ENCODE measurements at regions not wholly inside any gene's neighbourhood (a gene's known extent, or its start where the extent isn't known, plus 50 kb on each side); places are given as distances from the start of the nearest gene placed in this dataset.

DNA sequence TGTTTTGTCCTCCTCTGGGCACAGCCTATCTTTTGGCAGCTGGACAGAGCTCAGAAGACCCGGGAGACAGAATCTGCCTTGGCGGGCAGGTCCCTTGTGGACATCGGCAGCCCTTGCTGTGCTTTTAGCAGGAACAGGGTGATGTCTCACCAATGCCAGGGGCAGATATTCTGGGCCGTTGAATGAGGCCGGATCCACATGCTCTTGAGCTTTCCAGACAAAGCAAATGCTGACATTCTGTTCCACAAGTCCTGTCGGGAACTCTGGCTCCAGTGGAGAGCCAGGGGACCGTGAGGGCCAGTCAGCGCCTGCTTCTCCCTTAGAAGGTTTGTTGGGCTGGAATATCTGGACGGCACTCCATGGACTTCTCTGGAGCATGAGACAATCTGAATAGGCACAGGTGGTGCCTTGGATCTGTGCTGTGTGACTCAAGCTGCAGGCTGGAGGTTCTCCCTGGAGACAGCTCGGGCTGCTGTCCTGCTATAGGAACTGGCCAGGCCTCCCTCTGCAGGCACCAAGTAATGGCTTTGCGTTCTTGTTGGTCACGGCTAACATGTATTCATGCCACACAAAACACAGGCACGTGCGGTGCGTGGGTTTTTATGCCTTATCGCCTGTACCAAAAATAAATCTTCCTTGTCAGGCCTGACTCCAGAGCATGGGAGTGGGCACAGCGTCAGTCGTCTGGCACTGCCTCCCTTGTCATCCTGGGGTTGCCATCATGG lies 80.3 kb downstream of the GADD45G start:
- H3K79me1 ChIP-seq (ENCODE audit: low read length), result peaks cover 30% of the 10 kb centered on the region
- no peak overlapping the region for H3K9ac ChIP-seq (ENCODE audit: low read length)
- H3K4me2 ChIP-seq (ENCODE audit: low read length), result no peak overlapping the region
- peak overlapping the region; percentile 25 for H3K4ac ChIP-seq (ENCODE audit: low read depth, low read length)
- peak overlapping the region; percentile 49 for H3K18ac ChIP-seq (ENCODE audit: low read length)
- WGBS (ENCODE audit: extremely low coverage, insufficient coverage, insufficient read length), result no CpG with 5 or more reads among the region's 18 CpGs
- peak overlapping the region; percentile 80 for H2BK120ac ChIP-seq (ENCODE audit: insufficient read depth, low read length, poor library complexity)
- peaks cover 5% of the 10 kb centered on the region for H3K79me2 ChIP-seq (ENCODE audit: control insufficient read depth, insufficient read depth, low read length, poor library complexity)
- H3K27me3 ChIP-seq (ENCODE audit: insufficient read depth, low read length), result no peaks in the 10 kb centered on the region
- peaks cover 10 to 23% of the 10 kb centered on the region in 2 experiments for H3K4me1 ChIP-seq (ENCODE audit: control insufficient read depth in 1 of 2, insufficient read depth in 2 of 2, low read length in 2 of 2)
- H2BK5ac ChIP-seq (ENCODE audit: low read depth, low read length, poor library complexity), result peak overlapping the region; percentile 25
- no peaks in the 10 kb centered on the region for H3K36me3 ChIP-seq (ENCODE audit: control insufficient read depth in 1 of 2, insufficient read depth in 2 of 2, low read length in 2 of 2)
- H2AK5ac ChIP-seq (ENCODE audit: low read length), result peak overlapping the region; percentile 58
- no peak overlapping the region for H3K23ac ChIP-seq (ENCODE audit: low read length)
- no peak overlapping the region for H3K4me3 ChIP-seq (ENCODE audit: low read depth, low read length)
- H3K14ac ChIP-seq (ENCODE audit: low read length), result peak overlapping the region; percentile 54
- DNase-seq, result no peak
- peak overlapping the region; percentile 55 for H4K8ac ChIP-seq (ENCODE audit: low read depth, low read length)
- H3K9me3 ChIP-seq (ENCODE audit: insufficient read depth, low read depth, low read length), result peaks cover 5% of the 10 kb centered on the region
- H2BK12ac ChIP-seq (ENCODE audit: low read length), result peak overlapping the region; percentile 85
- H4K91ac ChIP-seq (ENCODE audit: low read depth, low read length), result peak overlapping the region; percentile 89
- H3K27ac ChIP-seq (ENCODE audit: low read depth, low read length), result no peak overlapping the region
- H4K12ac ChIP-seq (ENCODE audit: low read depth, low read length), result no peak overlapping the region
- peak overlapping the region; percentile 40 for H2AFZ ChIP-seq (ENCODE audit: insufficient read depth, low read length, poor library complexity)

DNA sequence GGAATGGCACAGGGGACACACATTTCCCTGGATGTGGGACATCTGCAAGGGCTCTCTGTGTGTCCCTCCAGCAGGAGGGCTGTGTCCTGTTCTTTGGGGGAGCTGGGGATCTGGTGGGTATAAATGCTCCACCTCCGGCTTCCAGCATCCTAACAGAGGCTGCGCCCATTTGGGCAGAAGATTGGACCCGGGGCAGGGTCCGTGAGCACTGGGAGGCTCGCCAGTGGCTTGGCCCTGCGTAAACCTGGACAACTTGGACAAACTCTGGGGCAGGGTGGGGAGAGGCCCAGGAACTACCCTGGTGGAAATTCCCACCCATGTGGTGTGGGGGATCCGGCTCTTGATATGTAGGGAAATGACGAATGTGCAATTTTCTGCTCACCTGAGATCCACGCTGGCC lies 80.9 kb downstream of the GADD45G start:
- H3K79me1 ChIP-seq (ENCODE audit: low read length), result peaks cover 30% of the 10 kb centered on the region
- peak overlapping the region; percentile 89 for H4K91ac ChIP-seq (ENCODE audit: low read depth, low read length)
- no peak overlapping the region for H3K9ac ChIP-seq (ENCODE audit: low read length)
- H3K4me1 ChIP-seq (ENCODE audit: control insufficient read depth in 1 of 2, insufficient read depth in 2 of 2, low read length in 2 of 2), result peaks cover 10 to 23% of the 10 kb centered on the region in 2 experiments
- no peaks in the 10 kb centered on the region for H3K27me3 ChIP-seq (ENCODE audit: insufficient read depth, low read length)
- H3K4me2 ChIP-seq (ENCODE audit: low read length), result no peak overlapping the region
- H3K18ac ChIP-seq (ENCODE audit: low read length), result peak overlapping the region; percentile 49
- H3K36me3 ChIP-seq (ENCODE audit: control insufficient read depth in 1 of 2, insufficient read depth in 2 of 2, low read length in 2 of 2), result no peaks in the 10 kb centered on the region
- peak overlapping the region; percentile 85 for H2BK12ac ChIP-seq (ENCODE audit: low read length)
- H3K23ac ChIP-seq (ENCODE audit: low read length), result no peak overlapping the region
- no CpG with 5 or more reads among the region's 9 CpGs for WGBS (ENCODE audit: extremely low coverage, insufficient coverage, insufficient read length)
- H3K79me2 ChIP-seq (ENCODE audit: control insufficient read depth, insufficient read depth, low read length, poor library complexity), result peaks cover 5% of the 10 kb centered on the region
- peak overlapping the region; percentile 55 for H4K8ac ChIP-seq (ENCODE audit: low read depth, low read length)
- H2AK5ac ChIP-seq (ENCODE audit: low read length), result peak overlapping the region; percentile 40
- no peak for DNase-seq
- H3K4ac ChIP-seq (ENCODE audit: low read depth, low read length), result peak overlapping the region; percentile 25
- H4K12ac ChIP-seq (ENCODE audit: low read depth, low read length), result no peak overlapping the region
- peak overlapping the region; percentile 80 for H2BK120ac ChIP-seq (ENCODE audit: insufficient read depth, low read length, poor library complexity)
- peak overlapping the region; percentile 54 for H3K14ac ChIP-seq (ENCODE audit: low read length)
- peak overlapping the region; percentile 25 for H2BK5ac ChIP-seq (ENCODE audit: low read depth, low read length, poor library complexity)
- peak overlapping the region; percentile 56 for H3K27ac ChIP-seq (ENCODE audit: low read depth, low read length)
- no peak overlapping the region for H3K4me3 ChIP-seq (ENCODE audit: low read depth, low read length)
- H2AFZ ChIP-seq (ENCODE audit: insufficient read depth, low read length, poor library complexity), result peak overlapping the region; percentile 40
- peaks cover 5% of the 10 kb centered on the region for H3K9me3 ChIP-seq (ENCODE audit: insufficient read depth, low read depth, low read length)

DNA sequence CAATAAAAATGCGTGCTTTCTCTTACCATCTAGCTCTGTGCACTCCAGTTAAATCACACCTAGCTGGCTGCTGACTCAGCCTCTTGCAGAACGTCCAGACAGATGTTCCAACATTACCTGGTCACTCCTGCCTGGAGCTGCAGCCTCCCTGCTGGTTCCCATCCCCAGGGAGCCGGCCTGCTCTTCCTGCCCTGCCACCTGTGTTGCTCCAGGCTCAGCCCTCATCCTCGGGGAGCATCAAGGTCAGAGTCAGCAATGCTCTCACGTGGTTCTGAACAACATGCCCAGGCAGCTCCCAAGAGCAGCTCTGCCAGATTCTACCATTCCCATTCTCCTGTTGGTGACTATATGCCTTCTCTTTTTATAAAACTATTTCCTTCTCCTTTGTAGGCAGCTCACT lies 81.3 kb downstream of the GADD45G start:
- H3K9me3 ChIP-seq (ENCODE audit: insufficient read depth, low read depth, low read length), result peaks cover 5% of the 10 kb centered on the region
- no peak overlapping the region for H3K4me2 ChIP-seq (ENCODE audit: low read length)

DNA sequence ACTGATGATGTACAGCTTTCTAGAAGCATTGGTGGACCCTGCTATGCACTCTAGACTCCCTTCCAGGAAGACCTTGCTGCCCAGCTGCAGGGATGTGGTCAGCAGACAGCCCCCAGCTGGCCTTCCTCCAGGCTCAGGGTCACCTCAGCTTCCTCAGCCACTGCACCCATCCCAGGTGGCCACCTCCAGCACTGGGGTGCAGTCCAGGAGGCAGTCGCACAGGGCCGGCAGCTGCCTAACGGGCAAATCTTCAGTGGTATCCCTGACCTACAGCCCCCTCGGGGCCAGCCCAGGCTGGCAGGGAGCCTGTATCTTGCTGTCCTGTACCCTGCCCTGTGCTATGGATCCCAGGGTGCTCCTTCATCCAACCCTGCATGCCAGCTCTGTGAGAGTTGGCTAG lies 81.8 kb downstream of the GADD45G start:
- DNase-seq, result no peak
- Histone ChIP-seq H3K27me3 (ENCODE audit: insufficient read depth, low read length) (no peaks in the 10 kb centered on the region), H3K4me1 (ENCODE audit: control insufficient read depth in 1 of 2, insufficient read depth in 2 of 2, low read length in 2 of 2) (peaks cover 10 to 23% of the 10 kb centered on the region in 2 experiments), H2AK5ac (ENCODE audit: low read length) (peak overlapping the region; percentile 94), H3K36me3 (ENCODE audit: control insufficient read depth in 1 of 2, insufficient read depth in 2 of 2, low read length in 2 of 2) (no peaks in the 10 kb centered on the region), H3K23ac (ENCODE audit: low read length) (no peak overlapping the region), H4K12ac (ENCODE audit: low read depth, low read length) (peak overlapping the region; percentile 45), H3K18ac (ENCODE audit: low read length) (peak overlapping the region; percentile 88), H3K4ac (ENCODE audit: low read depth, low read length) (peak overlapping the region; percentile 80), H3K9me3 (ENCODE audit: insufficient read depth, low read depth, low read length) (peaks cover 5% of the 10 kb centered on the region), H3K79me2 (ENCODE audit: control insufficient read depth, insufficient read depth, low read length, poor library complexity) (peaks cover 5% of the 10 kb centered on the region), H3K14ac (ENCODE audit: low read length) (peak overlapping the region; percentile 93), H2BK5ac (ENCODE audit: low read depth, low read length, poor library complexity) (peak overlapping the region; percentile 94), H3K4me3 (ENCODE audit: low read depth, low read length) (no peak overlapping the region), H3K4me2 (ENCODE audit: low read length) (no peak overlapping the region), H3K79me1 (ENCODE audit: low read length) (peaks cover 30% of the 10 kb centered on the region), H2BK120ac (ENCODE audit: insufficient read depth, low read length, poor library complexity) (peak overlapping the region; percentile 98), H4K91ac (ENCODE audit: low read depth, low read length) (peak overlapping the region; percentile 99), H4K8ac (ENCODE audit: low read depth, low read length) (peak overlapping the region; percentile 79), H2AFZ (ENCODE audit: insufficient read depth, low read length, poor library complexity) (peak overlapping the region; percentile 78), H2BK12ac (ENCODE audit: low read length) (peak overlapping the region; percentile 94), H3K27ac (ENCODE audit: low read depth, low read length) (peak overlapping the region; percentile 37), H3K9ac (ENCODE audit: low read length) (no peak overlapping the region)
- WGBS (ENCODE audit: extremely low coverage, insufficient coverage, insufficient read length), result no CpG with 5 or more reads among the region's 4 CpGs

More for the DNA sequence above, 81.3 kb downstream of the GADD45G start:
- Histone ChIP-seq H2BK5ac (ENCODE audit: low read depth, low read length, poor library complexity) (peak overlapping the region; percentile 94), H3K14ac (ENCODE audit: low read length) (peak overlapping the region; percentile 93), H3K4me1 (ENCODE audit: control insufficient read depth in 1 of 2, insufficient read depth in 2 of 2, low read length in 2 of 2) (peaks cover 10 to 23% of the 10 kb centered on the region in 2 experiments), H2BK12ac (ENCODE audit: low read length) (no peak overlapping the region), H3K27ac (ENCODE audit: low read depth, low read length) (peak overlapping the region; percentile 56), H3K4ac (ENCODE audit: low read depth, low read length) (no peak overlapping the region), H3K36me3 (ENCODE audit: control insufficient read depth in 1 of 2, insufficient read depth in 2 of 2, low read length in 2 of 2) (no peaks in the 10 kb centered on the region), H2BK120ac (ENCODE audit: insufficient read depth, low read length, poor library complexity) (peak overlapping the region; percentile 98), H3K18ac (ENCODE audit: low read length) (no peak overlapping the region), H4K8ac (ENCODE audit: low read depth, low read length) (no peak overlapping the region), H3K23ac (ENCODE audit: low read length) (no peak overlapping the region), H3K79me1 (ENCODE audit: low read length) (peaks cover 30% of the 10 kb centered on the region), H3K4me3 (ENCODE audit: low read depth, low read length) (no peak overlapping the region), H2AK5ac (ENCODE audit: low read length) (no peak overlapping the region), H3K79me2 (ENCODE audit: control insufficient read depth, insufficient read depth, low read length, poor library complexity) (peaks cover 5% of the 10 kb centered on the region), H4K91ac (ENCODE audit: low read depth, low read length) (peak overlapping the region; percentile 99), H3K9ac (ENCODE audit: low read length) (no peak overlapping the region), H3K27me3 (ENCODE audit: insufficient read depth, low read length) (no peaks in the 10 kb centered on the region), H4K12ac (ENCODE audit: low read depth, low read length) (no peak overlapping the region), H2AFZ (ENCODE audit: insufficient read depth, low read length, poor library complexity) (no peak overlapping the region)
- WGBS (ENCODE audit: extremely low coverage, insufficient coverage, insufficient read length), result no CpG with 5 or more reads among the region's 5 CpGs
- peak; percentile 96 to 98 for DNase-seq
